HG03025 (cell line): ENCODE measurements at regions not wholly inside any gene's neighbourhood (a gene's known extent, or its start where the extent isn't known, plus 50 kb on each side); places are given as distances from the start of the nearest gene placed in this dataset.

Experiments used
- ATAC-seq: cut with Tn5 transposase; IDR thresholded peaks from one replicate; pipeline ENCODE4 v1.9.1; 2021; ENCODE audit warnings: mild to moderate bottlenecking, moderate library complexity; ENCODE audit not compliant: unreplicated experiment, low FRiP score

- ATAC-seq, result no peak
These were observed 485.2 kb downstream of the FBXO15 start for GRCh38 chr18:73662421-73662820.

GRCh38 chr18:73660931-73661856 lies 486.4 kb downstream of the FBXO15 start:
- ATAC-seq, result no peak

- ATAC-seq, result no peak
These were observed 490.9 kb downstream of the FBXO15 start for GRCh38 chr18:73656691-73657090.

GRCh38 chr18:73653827-73654226 lies 493.8 kb downstream of the FBXO15 start:
- no peak for ATAC-seq

- no peak for ATAC-seq
These were observed 494.4 kb downstream of the FBXO15 start for GRCh38 chr18:73653251-73653650.

GRCh38 chr18:73647391-73647790 lies 500.2 kb downstream of the FBXO15 start:
- ATAC-seq, result no peak

GRCh38 chr18:73646772-73647171 lies 500.9 kb downstream of the FBXO15 start:
- no peak for ATAC-seq

- no peak for ATAC-seq
These were observed 501.4 kb downstream of the FBXO15 start for GRCh38 chr18:73646196-73646595.

- no peak for ATAC-seq
These were observed 502.4 kb downstream of the FBXO15 start for GRCh38 chr18:73645160-73645715.

GRCh38 chr18:73639788-73640187 lies 507.8 kb downstream of the FBXO15 start:
- ATAC-seq, result no peak

GRCh38 chr18:73638709-73639108 lies 508.9 kb downstream of the FBXO15 start:
- no peak for ATAC-seq

- no peak for ATAC-seq
These were observed 511.3 kb downstream of the FBXO15 start for GRCh38 chr18:73636355-73636754.

- ATAC-seq, result no peak
These were observed 520.8 kb downstream of the FBXO15 start for GRCh38 chr18:73626859-73627258.

- ATAC-seq, result no peak
These were observed 521.4 kb downstream of the FBXO15 start for GRCh38 chr18:73626221-73626620.

- no peak for ATAC-seq
These were observed 526.5 kb downstream of the FBXO15 start for GRCh38 chr18:73621091-73621490.

- no peak for ATAC-seq
These were observed 529.7 kb downstream of the FBXO15 start for GRCh38 chr18:73617981-73618380.

- no peak for ATAC-seq
These were observed 532.1 kb downstream of the FBXO15 start for GRCh38 chr18:73615506-73615905.

- ATAC-seq, result no peak
These were observed 532.8 kb downstream of the FBXO15 start for GRCh38 chr18:73614812-73615211.

GRCh38 chr18:73613706-73614340 lies 533.8 kb downstream of the FBXO15 start:
- ATAC-seq, result no peak

GRCh38 chr18:73597832-73598615 lies 549.6 kb downstream of the FBXO15 start:
- ATAC-seq, result no peak

GRCh38 chr18:73594749-73595148 lies 552.9 kb downstream of the FBXO15 start:
- no peak for ATAC-seq
